GM04503 (cell line): ENCODE measurements at regions not wholly inside any gene's neighbourhood (a gene's known extent, or its start where the extent isn't known, plus 50 kb on each side); places are given as distances from the start of the nearest gene placed in this dataset.
A peak's percentile ranks its signal among the peaks of the same experiment; 100 is the strongest.
"Not testable (repeated sequence)": the region's sequence is repeated elsewhere in the genome, so short reads cannot be mapped to it uniquely, and the experiment has no call there.

ENCODE experiments used
- DNase-seq: peaks from one replicate; pipeline ENCODE4 v3.0.0-alpha.2; 2012; ENCODE audit warnings: low read depth

DNA sequence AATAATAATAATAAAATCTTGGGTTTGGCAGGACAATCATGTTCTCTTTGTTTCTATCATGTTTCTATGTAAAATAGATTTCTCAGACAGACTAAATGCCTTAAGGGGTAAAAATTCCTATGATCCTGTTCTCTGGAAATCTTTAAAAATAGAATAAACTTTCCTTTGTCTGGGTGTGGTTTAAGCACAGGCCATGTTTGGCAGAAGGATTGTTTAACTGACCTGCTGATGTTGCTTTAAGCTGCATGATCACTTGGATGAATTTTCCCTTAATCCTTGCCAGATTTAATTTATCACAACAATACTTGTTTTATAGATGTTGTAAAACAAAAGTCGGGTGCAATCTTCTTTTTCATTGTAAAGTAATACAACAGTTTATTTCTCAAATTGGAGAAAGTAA lies 341.7 kb upstream of the FAT1 start:
- no peak for DNase-seq

DNA sequence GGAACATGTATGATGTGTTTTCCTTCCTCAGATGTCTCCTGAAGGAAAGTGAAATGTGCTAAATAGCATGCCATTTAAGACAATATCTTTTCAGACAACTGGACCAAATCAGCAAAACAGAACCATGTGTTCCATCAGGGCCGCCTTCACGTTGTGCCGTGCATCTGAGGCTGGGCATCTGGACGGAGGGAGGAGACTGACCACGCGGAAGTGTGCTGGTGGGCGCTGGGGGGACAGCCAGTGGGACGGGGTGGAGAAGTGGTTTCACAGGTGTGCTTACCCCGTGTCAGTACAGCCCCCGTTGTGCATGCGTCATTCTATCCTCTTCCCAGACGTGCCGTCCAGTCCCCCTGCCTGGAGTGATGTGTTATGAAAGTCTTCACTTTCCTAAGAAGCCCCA lies 342.1 kb upstream of the FAT1 start:
- DNase-seq, result no peak

DNA sequence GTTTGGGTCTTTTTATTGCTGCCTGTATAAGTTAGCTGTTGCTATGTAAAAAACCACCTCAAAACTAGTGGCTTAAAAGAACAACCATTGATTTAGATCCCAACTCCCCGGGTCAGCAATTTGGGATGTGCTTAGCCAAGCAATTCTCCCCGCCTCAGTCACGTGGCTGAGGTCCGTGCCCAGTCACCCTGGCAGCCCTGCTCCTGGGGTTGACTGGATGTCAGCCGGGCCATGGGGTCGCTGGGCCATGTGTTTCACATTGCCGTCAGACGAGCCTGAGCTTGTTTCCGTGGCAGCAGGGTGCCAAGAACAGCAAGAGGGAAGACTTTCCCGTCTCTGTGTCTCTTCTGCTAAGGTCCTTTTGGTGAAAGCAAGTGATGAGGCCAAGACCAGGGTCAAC lies 345.7 kb upstream of the FAT1 start:
- no peak for DNase-seq

DNA sequence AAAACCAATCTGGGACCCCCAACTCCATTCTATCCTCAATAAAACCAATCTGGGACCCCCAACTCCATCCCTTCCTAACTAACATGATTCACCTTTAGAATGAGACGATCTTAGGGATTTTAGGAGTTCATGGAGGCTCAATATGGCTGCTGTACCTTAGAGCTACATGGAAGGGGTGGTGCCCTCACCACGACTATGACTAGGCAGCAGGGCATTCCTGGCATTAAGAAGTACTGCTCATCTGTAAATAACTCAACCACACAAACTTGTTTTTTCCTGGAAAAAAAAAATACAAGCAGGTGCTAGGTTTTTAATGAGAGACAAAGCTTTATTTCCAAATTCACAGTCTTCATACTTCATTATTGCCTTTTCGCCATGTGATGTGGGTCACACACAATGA lies 346.5 kb upstream of the FAT1 start:
- no peak for DNase-seq

DNA sequence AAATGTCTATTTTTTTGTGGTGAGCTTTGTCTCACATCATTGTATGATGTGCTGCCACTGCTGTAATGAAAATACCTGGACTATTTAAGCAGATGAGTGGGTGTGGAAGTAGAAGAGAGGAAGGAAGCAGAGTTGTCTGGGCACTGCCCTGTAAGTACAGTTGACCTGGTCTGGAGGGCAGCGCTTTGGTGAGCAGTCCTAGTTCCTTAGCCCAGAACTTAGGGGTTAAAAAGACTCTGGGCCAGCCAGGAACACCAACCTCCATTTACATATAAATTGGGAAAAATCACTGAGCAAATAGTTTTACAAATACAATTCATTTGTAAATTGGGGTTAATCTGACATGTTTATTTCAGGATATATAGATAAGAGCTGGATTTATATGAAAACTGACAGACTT lies 347.1 kb upstream of the FAT1 start:
- DNase-seq, result no peak

DNA sequence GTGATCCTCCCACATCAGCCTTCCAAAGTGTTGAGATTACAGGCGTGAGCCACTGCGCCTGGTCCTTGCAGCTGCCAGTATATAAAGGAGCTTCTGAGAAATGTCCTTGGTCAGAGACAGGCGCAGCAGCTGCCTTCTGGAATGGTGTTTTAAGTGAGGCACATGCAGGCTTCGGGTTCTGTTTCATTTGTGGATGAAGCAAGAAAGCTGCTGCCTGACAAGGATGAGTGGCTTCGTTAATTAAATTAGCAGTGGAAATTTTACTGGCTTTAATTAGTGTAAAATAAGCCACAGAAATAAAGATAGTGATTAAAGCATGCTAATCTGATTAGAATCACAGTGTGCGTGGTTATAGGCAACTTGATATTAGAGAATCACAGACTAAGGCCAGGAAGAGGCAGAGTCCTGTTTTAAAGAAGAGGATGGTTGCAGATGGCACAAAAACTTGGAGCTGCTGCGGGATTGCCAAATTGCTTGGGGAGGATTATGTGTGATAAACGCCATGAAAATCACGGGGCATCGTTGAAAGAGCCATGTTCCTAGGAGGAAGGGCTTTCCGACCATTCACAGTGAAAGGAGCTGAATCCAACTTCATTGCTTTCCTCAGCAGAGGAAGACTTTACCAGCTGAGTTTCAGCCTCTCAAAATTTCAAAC lies 348.4 kb upstream of the FAT1 start:
- DNase-seq, result no peak

DNA sequence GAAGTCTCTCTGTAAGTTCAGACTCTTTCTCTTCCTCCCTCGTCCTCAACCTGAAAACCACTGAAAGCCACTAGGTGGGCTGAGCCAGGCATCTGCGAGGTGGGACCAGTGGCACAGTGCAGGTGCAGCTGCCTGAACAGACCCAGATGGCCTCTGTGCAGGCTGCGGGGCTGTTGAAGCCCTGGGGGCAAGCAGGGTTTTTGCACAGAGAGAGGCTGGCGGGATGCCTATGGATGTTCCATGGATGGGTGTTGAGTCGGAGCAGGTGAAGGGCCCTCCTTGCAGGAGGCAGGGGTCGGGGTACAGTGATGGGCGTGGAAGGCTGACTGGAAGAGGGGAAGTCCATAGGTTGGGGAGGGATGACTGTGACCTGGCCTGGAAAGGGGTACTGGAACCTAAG lies 350.2 kb upstream of the FAT1 start:
- DNase-seq, result no peak

DNA sequence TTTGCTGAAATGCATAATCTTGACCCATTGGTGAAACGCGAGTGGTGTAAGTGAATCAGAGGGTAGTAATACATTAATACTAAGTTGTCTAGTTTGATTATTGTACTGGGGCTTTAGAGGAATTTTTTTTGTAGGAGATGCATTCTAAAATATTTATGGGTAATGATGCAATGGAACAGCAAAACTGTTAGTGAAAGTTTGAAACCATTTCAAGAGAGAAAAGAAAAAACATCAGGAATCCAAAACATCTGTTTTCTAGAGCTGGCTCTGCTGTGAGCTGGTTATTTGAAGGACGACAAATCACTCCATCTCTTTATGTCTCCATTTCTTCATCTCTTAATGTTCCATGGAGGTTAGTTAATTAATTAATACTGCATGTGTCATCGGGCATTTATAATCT lies 351.9 kb upstream of the FAT1 start:
- DNase-seq, result peak; percentile 11

DNA sequence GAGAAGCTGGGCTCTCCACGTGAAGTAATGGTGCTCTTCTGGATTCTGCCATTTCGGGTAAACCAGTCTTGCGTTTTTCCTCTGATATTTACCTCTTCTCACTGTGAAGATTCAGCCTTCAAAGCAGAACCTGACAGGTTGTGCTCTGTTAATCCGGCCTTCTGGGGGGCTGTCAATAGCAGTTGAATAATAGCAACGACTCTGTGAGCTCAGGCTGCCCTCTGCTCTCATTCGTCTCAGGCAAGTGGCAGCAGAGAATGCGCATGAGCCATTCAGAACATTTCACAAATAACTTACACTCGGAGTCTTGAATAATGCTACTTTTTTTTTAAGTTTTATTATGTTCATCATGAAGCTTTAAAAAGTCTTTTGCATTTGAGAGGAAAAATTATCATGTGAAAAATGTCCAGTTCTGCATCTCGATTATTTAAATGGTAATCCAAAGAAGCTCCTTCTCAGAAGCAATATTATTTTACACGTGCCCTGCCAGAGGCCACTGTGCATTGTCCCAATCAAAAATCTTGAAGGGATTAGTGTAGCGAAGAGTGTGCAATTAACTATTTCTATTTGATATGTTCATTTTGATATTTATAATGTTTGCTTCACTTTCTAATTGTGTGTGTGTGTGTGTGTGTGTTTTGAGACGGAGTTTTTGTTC lies 354.2 kb upstream of the FAT1 start:
- DNase-seq, result no peak

DNA sequence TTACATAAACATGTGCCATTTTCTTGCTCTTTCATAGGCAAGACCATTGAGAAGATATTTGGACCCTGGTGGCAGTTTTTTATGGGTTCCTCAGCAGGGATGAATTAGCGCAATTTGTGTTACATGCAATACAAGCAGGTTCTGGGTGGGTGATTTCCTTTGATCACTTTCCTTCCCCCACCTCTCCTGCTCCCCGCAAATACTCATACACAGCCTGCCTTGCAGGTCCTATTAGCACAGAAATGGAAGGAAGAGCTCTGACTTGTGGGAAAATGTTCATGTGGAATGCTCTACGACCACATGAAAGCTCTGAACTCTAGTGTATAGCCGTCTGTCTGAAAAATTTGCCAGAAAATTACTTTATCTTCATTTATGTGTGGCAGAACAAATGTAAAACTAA lies 361.0 kb upstream of the FAT1 start:
- DNase-seq, result no peak

DNA sequence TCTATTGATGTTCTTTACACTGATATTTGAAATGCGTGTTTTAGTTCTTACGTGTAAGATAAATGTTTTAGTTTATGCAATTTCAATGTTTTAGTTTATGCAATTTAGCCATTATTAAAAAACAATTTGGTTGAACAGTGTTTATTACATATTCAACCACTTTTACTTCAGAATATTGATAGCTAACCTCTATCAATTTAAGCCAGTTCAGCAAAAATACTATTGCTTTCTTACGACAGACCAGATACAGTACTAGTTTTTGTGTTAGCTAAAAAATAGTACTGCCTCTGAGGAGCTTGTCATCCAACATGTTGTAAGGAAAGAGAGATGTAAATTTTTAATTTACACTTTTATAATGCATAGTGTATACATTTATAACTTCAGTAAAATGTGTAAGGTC lies 361.7 kb upstream of the FAT1 start:
- no peak for DNase-seq

DNA sequence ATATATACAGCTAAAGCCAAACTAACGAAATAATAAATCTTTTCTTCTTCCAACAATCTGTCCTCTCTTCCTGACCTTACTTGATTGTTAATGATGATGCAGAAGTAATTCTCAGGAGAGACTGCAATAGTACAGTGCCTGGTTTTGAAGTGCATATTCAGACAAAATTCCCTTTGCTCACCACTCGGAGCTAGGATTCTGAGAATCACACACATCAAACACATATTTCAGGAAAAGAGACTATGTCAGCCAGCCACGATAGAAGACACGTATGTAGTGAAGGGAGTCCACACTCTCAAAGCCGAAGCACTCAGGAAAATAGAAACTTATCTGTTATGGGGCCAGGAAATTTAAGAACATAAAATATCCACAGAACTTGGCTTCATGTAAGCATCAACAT lies 362.5 kb upstream of the FAT1 start:
- no peak for DNase-seq

DNA sequence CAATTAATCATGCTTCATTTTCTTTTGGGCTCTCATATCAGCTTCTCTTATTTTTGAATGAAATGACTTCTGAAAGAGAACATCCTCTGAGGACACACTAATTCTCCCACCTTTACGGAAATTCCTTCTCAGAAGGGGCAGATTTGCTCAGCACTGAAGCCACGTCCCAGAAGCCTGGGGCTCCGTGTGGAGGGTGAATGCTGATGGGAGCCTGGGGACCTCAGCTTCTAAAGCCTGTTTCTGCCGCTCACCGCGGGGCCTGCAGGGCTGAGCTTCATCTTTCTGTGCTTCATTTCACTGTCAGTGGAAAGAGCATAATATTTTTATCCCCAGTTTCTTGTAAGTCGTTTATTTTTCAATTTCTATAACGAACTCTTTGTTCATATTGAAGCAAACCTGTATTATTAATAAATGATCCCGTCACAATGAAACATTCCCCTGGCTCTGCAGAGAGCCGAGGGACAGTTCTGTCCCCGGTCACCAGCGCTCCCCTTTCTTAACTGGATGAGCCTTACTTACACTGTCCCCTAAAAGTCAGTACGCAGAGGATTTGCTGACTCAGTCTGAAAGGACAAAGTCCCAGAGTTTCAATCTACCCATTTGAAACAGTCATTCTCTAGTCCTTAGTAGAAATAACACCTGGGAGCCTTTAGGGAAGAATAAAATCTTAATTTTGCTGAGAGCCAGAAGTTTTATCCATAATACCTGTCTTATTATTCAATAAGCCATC lies 364.6 kb upstream of the FAT1 start:
- DNase-seq, result no peak

DNA sequence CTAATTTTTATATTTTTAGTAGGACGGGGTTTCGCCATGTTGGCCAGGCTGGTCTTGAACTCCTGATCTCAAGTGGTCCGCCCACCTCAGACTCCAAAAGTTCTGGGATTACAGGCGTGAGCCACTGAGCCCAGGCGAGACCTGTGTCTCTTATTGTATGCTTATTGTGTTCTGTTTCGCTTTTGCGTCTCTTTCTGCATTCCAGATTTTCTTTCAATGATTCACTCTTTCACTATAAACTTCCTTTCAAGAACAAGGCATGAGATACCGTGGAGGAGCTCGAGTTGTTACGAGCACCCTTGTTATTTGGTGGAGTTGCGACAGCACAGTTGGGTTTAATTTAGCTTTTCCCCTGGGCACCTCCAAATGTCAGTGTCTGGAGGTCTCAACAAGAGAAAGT lies 366.7 kb upstream of the FAT1 start:
- no peak for DNase-seq

DNA sequence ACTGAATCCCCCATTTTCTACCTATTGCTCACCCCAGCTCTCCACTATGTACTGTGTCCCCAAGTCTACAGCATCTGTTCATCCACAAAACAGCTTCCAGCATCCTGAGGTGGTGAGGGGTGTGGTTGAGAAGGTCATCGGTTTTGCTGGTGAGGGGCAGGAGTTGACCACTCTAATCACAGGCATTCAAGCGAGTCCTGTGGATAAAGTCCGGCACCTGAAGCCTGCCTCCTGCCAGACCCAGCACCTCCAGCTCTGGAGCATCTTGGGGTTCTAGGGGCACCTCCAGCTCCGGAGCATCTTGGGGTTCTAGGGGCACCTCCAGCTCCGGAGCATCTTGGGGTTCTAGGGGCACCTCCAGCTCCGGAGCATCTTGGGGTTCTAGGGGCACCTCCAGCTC lies 367.2 kb upstream of the FAT1 start:
- DNase-seq, result not testable (repeated sequence)

DNA sequence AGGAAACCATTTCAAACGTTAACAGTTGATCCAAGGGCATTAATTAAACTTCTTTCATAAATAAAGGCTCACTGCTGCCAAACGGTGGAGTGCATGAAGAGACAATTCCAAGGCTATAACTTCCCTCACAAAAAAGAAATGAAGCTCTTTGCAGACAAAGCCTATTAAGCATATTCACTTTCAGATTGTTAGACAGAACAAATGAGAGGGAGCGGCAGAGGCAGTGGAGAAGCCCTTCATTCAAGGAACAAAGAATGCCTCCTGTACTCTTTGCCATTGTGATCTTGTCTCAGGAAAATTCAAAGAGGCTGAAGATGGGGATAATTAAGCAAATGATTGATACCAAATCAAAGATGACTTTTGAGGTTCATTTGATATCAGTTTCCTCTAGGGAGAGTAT lies 370.5 kb upstream of the FAT1 start:
- no peak for DNase-seq

DNA sequence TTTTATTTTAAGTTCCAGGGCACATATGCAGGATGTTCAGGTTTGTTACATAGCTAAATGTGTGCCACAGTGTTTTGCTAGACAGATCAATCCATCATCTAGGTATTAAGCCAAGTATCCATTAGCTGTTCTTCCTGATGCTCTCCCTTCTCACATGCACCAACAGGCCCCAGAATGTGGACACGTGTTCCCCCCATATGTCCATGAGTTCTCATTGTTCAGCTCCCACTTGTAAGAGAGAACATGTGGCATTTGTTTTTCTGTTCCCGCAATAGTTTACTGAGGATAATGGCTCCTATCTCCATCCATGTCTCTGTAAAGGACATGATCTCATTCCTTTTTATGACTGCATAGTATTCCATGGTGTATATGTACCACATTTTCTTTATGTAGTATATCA lies 374.8 kb upstream of the FAT1 start:
- DNase-seq, result no peak

DNA sequence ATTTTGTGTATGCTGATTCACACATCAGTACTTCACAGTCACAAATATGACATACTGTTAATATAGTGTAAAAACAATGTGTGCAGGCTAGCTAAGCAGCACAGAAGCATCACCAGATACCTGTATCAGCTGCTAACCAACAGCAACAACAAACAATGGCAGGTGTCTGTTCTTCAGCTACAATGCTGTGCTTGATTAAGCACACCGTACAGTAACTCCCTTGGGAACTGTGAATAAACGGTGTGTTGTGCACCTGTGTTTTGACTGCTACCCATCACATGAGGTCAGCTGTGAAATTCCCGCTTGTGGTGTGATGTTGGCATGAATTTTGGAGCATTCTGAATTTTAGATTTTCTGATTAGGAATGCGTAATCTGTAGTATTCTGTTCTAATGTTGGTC lies 379.7 kb upstream of the FAT1 start:
- no peak for DNase-seq

DNA sequence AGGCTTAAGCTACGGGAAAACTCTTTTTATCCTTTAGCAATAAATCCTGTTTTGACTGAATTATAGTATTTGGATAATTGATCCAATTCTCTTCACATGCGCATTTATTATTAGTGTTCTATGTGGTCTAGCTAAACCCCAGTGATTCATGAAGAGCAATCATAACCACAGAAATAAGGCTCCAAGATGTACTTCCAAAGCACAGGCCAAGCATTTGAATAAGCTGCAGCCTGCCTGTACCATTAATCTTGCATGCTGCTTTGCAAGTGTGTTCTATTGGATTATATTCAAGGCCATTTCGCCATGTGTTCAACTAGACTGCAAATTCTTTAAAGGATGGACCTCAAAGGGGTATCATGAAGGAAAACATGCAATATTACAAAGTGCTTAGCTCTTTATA lies 385.2 kb upstream of the FAT1 start:
- no peak for DNase-seq

DNA sequence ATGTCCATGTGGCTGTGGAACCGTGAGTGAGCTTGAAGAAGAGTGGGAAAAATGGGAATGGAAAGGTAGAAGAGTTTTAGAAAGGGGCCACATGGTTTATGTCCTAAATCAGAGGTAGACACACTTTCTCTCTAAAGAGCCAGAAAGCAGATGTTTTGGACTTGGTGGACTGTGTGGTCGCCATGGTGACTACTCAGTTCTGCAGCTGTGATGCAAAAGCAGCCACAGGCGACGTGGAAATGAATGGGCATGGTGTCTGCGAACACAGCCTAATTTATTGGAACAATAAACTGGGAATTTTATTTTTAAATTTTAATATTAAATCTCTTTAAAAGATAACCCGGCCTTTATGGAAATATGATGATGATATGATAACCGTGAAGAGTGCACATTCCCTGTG lies 386.0 kb upstream of the FAT1 start:
- no peak for DNase-seq

DNA sequence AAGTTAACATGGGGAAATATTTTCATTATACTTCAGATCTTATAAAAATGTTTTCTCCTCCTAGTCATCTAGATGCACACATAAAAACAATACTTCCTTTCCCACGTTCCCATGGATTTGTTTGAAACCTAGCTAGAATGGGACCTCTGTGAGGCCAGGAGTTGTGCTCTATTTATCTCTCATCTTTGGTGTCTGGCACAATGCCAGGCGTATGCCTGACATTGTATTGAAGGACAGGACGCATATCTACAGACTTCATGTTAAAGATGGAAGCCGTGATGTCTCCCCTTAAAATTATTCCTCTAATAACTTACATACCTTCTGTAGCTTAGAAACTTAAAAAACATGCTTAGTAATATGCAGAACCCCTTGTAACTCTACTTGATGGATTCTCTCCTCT lies 394.5 kb upstream of the FAT1 start:
- DNase-seq, result no peak

DNA sequence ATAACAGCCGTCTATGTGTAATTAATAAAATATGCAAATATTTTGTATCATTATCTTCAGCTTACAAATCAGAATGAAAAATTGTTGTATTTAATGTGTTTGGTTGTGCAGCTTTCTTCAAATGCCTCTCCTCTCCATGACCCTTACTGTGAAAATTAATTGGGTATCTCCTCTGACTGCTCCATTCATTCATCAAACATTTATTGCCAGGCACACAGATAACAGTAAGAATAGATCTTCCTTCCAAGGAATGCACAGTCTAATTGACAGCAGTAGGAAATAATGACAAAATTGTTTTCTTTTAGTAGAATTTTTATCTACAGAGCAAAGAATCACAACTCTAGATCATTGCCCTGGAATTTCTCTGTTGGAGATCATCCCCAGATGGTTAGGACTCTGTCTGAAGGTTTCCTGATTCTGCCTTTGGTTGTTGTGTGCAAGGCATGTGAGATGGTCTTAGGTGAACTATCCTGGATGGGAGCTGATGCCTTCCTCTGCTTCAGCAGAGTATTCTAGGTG lies 395.0 kb upstream of the FAT1 start:
- no peak for DNase-seq

DNA sequence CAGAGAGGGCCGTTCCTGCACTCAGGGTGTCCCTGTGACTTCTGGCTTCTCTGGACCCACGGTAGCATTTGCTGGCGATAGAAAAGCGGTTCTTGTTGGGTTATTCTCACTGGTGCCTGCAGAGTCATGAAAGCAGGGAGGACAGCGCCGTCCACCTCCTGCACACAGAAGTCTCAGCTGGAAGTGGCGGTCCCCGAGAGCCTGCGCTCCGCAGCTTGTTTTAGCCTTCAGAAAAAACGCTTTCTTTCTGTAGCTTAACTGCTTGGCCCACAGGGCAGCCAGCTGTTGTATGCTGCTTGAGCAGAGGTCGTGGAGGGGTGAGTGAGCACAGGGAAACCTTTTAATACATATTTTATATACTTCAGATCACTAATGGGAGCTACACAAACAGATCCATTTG lies 400.7 kb upstream of the FAT1 start:
- DNase-seq, result no peak

DNA sequence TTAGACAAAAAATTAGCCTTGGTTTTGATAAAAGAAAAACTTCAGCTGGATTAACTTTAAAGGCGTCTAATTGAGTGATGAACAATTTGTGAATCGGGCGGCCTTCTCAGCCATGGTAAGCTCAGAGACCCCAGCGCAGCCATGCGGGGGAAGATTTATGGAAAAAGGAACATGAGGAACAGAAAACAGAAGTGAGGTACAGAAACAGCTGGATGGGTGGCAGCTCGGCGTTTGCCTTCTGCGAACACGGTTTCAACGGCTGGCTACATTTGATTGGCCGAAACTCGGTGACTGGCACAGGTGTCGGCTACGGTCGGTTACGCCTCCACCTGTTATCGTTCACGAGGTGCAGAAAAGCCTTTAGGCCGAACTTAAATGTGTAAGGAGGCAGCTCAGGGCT lies 401.4 kb upstream of the FAT1 start:
- no peak for DNase-seq
